OCI-LY7 (cell line): ENCODE measurements at regions not wholly inside any gene's neighbourhood (a gene's known extent, or its start where the extent isn't known, plus 50 kb on each side); places are given as distances from the start of the nearest gene placed in this dataset.

Experiments used
- CTCF ChIP-seq: fragments of 200-600 bp; sonication (generic); conservative IDR thresholded peaks from 2 replicates; pipeline ENCODE4 v1.5.1; 2014; ENCODE audit warnings: mild to moderate bottlenecking, antibody characterized with exemption, low read length, moderate library complexity, mixed read lengths
- EZH2phosphoT487 ChIP-seq: fragments of 200-600 bp; sonication (generic); IDR thresholded peaks from 2 replicates; pipeline ENCODE4 v1.6.1; 2018; ENCODE audit warnings: low read depth, borderline replicate concordance, mild to moderate bottlenecking, mixed run types, antibody characterized with exemption, low read length, moderate library complexity, mixed read lengths

DNA sequence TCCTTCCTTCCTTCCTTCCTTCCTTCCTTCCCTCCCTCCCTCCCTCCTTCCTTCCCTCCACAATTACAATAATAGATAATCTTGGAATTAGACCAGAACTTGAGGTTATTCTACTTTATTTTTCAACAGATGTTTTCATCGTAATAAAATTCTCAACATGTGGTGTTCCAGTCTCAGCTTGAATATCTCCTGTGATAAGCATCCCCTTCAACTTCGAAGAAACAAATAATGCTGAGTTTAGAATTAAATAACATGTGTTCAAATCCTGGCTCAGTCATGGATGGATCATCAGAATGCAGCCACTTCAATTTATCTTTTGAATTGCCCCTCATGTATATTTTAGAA, 91.4 kb upstream of the PAPPA start:
- TF ChIP-seq CTCF (no peak), EZH2phosphoT487 (no peak)
